Endothelial cell of umbilical vein (primary cell): ENCODE measurements at regions not wholly inside any gene's neighbourhood (a gene's known extent, or its start where the extent isn't known, plus 50 kb on each side); places are given as distances from the start of the nearest gene placed in this dataset.

Source experiments
- BruUV-seq: library from RNA; stranded (reverse); fragments of 400-500 nt; replicated peaks from 2 replicates; lab custom pipeline; 2021; lab: Mats Ljungman, UMichigan
- CTCF ChIA-PET: fragments of 300-600, 350-600 bp; sonication (Branson Sonifier 250); formaldehyde crosslinking; loops from one replicate; lab custom pipeline; 2021; ENCODE audit warnings: antibody characterized with exemption, inconsistent platforms; lab: Charles Lee
- POLR2A ChIA-PET: fragments of 300-600, 350-600 bp; sonication (Branson Sonifier 250); formaldehyde crosslinking; loops from one replicate; lab custom pipeline; 2021; ENCODE audit warnings: antibody characterized with exemption, inconsistent platforms; lab: Charles Lee
- DNase-seq: peaks from one replicate; pipeline ENCODE4 v3.0.0-alpha.2; 2011; ENCODE audit warnings: low read depth, low spot score
- FAIRE-seq: peaks from 2 replicates; lab custom pipeline; 2011; peaks lifted over from hg19 to GRCh38; lab: Jason Lieb, UNC
- H2AFZ ChIP-seq: 2 replicates; pipeline ENCODE4 v1.6.0; 2012; ENCODE audit warnings: low read depth, low read length, control low read depth, inconsistent platforms
- H3K27ac ChIP-seq: 2 replicates; pipeline ENCODE4 v1.5.1; 2011; ENCODE audit warnings: low read depth, mild to moderate bottlenecking, control low read depth, low read length, moderate library complexity; ENCODE audit not compliant: insufficient read depth
- H3K27me3 ChIP-seq, 2 experiments: 2 replicates each; pipeline versions ENCODE4 v1.6.0 to v1.6.1; 2011; ENCODE audit warnings: low read length in 2 of 2, mixed read lengths in 1 of 2; ENCODE audit not compliant: control insufficient read depth in 2 of 2, insufficient read depth in 2 of 2
- H3K36me3 ChIP-seq, 2 experiments: 2 replicates in 1 of 2; 3 replicates in 1 of 2; pipeline ENCODE4 v1.5.1; 2011; ENCODE audit warnings: low read length in 2 of 2, mild to moderate bottlenecking in 1 of 2, moderate library complexity in 1 of 2; ENCODE audit not compliant: control insufficient read depth in 2 of 2, insufficient read depth in 2 of 2; ENCODE audit errors: extremely low read depth in 1 of 2
- H3K4me1 ChIP-seq: 3 replicates; pipeline ENCODE4 v1.5.1; 2011; ENCODE audit warnings: mild to moderate bottlenecking, low read length; ENCODE audit not compliant: control insufficient read depth, insufficient read depth; ENCODE audit errors: extremely low read depth
- H3K4me2 ChIP-seq: 2 replicates; pipeline ENCODE4 v1.6.1; 2011; ENCODE audit warnings: low read length, control low read depth, mixed read lengths; ENCODE audit not compliant: insufficient read depth
- H3K4me3 ChIP-seq, 3 experiments: fragments of 200-600 bp in 1 of 3; sonication (generic), shearing (Covaris generic) in 1 of 3; replicated peaks in 1 of 3; 2 replicates each; pipeline ENCODE4 v1.5.1; 2011 to 2016; ENCODE audit warnings: control low read depth in 3 of 3, low read length in 3 of 3, mild to moderate bottlenecking in 2 of 3, inconsistent platforms in 1 of 3, low read depth in 1 of 3, moderate library complexity in 1 of 3; ENCODE audit not compliant: insufficient read depth in 1 of 3
- H3K79me2 ChIP-seq: 2 replicates; pipeline ENCODE4 v1.6.0; 2012; ENCODE audit warnings: low read length, inconsistent platforms; ENCODE audit not compliant: control insufficient read depth, insufficient read depth
- H3K9ac ChIP-seq: replicated peaks from 2 replicates; pipeline ENCODE3; 2011; ENCODE audit warnings: low read length, control low read depth; ENCODE audit not compliant: insufficient read depth; ENCODE audit errors: extremely low read depth
- H3K9me1 ChIP-seq: replicated peaks from 3 replicates; pipeline ENCODE4 v1.6.0; 2011; ENCODE audit warnings: mild to moderate bottlenecking, low read length; ENCODE audit not compliant: control insufficient read depth, insufficient read depth; ENCODE audit errors: extremely low read depth
- H3K9me3 ChIP-seq: replicated peaks from 2 replicates; pipeline ENCODE4 v1.5.1; 2012; ENCODE audit warnings: low read length, inconsistent platforms; ENCODE audit not compliant: control insufficient read depth, insufficient read depth
- H4K20me1 ChIP-seq: replicated peaks from 2 replicates; pipeline ENCODE3; 2011; ENCODE audit warnings: mild to moderate bottlenecking, low read length; ENCODE audit not compliant: control insufficient read depth, insufficient read depth; ENCODE audit errors: extremely low read depth
- CTCF ChIP-seq, 2 donors: IDR thresholded peaks; 1 replicate in 1 of 2; 2 replicates in 1 of 2; pipeline ENCODE4 v1.5.1; 2011; ENCODE audit warnings: low read length in 2 of 2, mild to moderate bottlenecking in 2 of 2, moderate library complexity in 2 of 2, control low read depth in 1 of 2, inconsistent platforms in 1 of 2, low read depth in 1 of 2; ENCODE audit not compliant: insufficient read depth in 1 of 2; ENCODE audit errors: extremely low read depth in 1 of 2
- EZH2 ChIP-seq: IDR thresholded peaks from 2 replicates; pipeline ENCODE4 v1.6.1; 2012; ENCODE audit warnings: borderline replicate concordance, low read depth, mild to moderate bottlenecking, moderate library complexity, low read length, inconsistent platforms; ENCODE audit not compliant: severe bottlenecking
- FOS ChIP-seq: IDR thresholded peaks from 2 replicates; pipeline ENCODE4 v1.6.1; 2011; ENCODE audit warnings: mild to moderate bottlenecking, low read length, moderate library complexity, borderline replicate concordance; ENCODE audit not compliant: insufficient read depth
- GATA2 ChIP-seq: IDR thresholded peaks from 2 replicates; pipeline ENCODE4 v1.7.0; 2011; ENCODE audit warnings: low read depth, mild to moderate bottlenecking, moderate library complexity, mixed read lengths, low read length; ENCODE audit not compliant: insufficient read length, insufficient read depth
- JUN ChIP-seq: IDR thresholded peaks from 2 replicates; pipeline ENCODE4 v1.6.1; 2011; ENCODE audit warnings: borderline replicate concordance, low read depth; ENCODE audit not compliant: insufficient read length, insufficient read depth
- MAX ChIP-seq: IDR thresholded peaks from 2 replicates; pipeline ENCODE4 v1.6.1; 2011; ENCODE audit not compliant: insufficient read depth, insufficient read length
- MYC ChIP-seq: IDR thresholded peaks from one replicate; pipeline ENCODE4 v1.6.1; 2011; ENCODE audit warnings: mild to moderate bottlenecking, low read depth, low read length
- dilution Hi-C: fragments of 300-500 bp; cut with MboI; formaldehyde crosslinking; loops from one replicate; pipeline ENCODE4 v1.15.0; 2019; ENCODE audit warnings: low sequenced_read_pairs; ENCODE audit not compliant: extremely low pct_ligation_motif_present
- intact Hi-C: fragments of 100-400 bp; cut with micrococcal nuclease; formaldehyde crosslinking; loops from one replicate; pipeline ENCODE4 v1.10.0; 2022

DNA sequence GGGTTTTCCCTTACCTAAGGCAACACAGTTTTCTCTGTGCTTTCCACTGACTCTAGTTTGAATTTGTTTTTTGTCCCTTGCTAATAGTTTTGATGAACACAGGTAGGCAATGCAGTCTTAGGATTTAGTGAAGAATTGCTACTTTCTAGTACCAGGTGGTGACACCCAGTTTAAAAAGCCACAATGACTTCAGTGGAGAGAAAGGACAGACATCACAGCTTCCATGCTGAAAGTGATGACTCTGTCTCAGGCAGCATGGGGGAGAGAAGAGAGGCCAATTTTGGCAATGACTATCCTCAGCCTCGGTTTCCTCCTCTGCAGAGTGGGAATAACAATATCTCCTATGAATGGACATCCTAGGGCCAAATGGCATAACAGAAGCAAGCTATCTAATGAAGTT, 118.8 kb downstream of the AXIN2 start:
- Histone ChIP-seq H3K9ac (no peak overlapping the region), H3K27ac (no peak overlapping the region), H3K27me3 (peaks cover 8 to 9% of the 10 kb centered on the region in 2 experiments), H3K79me2 (no peaks in the 10 kb centered on the region), H3K4me2 (no peak overlapping the region), H2AFZ (no peak overlapping the region), H4K20me1 (no peaks in the 10 kb centered on the region), H3K9me1 (no peaks in the 10 kb centered on the region), H3K4me3 (no peak overlapping the region), H3K9me3 (no peaks in the 10 kb centered on the region), H3K36me3 (no peaks in the 10 kb centered on the region), H3K4me1 (no peaks in the 10 kb centered on the region)
- no peak for FAIRE-seq
- no peak for DNase-seq
- intact Hi-C loops = no loop called here
- dilution Hi-C loops = no loop called here
- BruUV-seq = no TSS peak
- TF ChIP-seq MYC = no peak
- TF ChIP-seq JUN = no peak
- TF ChIP-seq FOS = no peak
- no peak for TF ChIP-seq MAX
- no peak for TF ChIP-seq EZH2
- no peak for TF ChIP-seq GATA2
- TF ChIP-seq CTCF (IDR thresholded peaks at IDR 0.05; ENCODE audit: extremely low read depth in 1 of 2, insufficient read depth in 1 of 2, low read depth in 1 of 2, low read length in 2 of 2) = no peak
- CTCF ChIA-PET = no interaction called here
- POLR2A ChIA-PET = no interaction called here
